NCI-H510A treated with DMSO at 0.1 percent for 48 hours (cell line): ENCODE measurements at regions not wholly inside any gene's neighbourhood (a gene's known extent, or its start where the extent isn't known, plus 50 kb on each side); places are given as distances from the start of the nearest gene placed in this dataset.

ENCODE experiments used
- DNase-seq: peaks from one replicate; lab custom pipeline; 2025; lab: John Stamatoyannopoulos, UW

GRCh38 chr3:34011171-34012101 lies 213.0 kb downstream of the PDCD6IP start:
- DNase-seq, result no peak

DNA sequence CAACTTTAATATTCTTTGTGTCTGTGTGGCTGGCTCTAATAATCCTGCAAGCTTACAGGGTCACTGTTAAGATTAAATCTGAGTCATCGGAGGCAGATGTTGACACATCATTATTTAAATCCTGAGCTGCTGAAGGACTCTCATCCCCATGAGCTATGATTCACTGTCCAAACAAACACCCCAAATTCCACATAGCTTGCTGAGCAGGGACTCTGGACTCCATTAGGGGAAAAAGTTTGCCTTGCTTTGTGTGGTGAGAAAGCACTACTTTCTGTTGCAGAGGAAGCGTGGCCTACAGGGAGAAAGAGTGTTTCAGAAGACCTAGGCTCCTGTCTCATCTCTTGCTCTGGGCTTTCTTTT lies 213.7 kb downstream of the PDCD6IP start:
- DNase-seq, result peak; percentile 15

GRCh38 chr3:34013818-34014570 lies 215.6 kb downstream of the PDCD6IP start:
- no peak for DNase-seq

- DNase-seq, result no peak
Measured at GRCh38 chr3:34015204-34016142, 217.0 kb downstream of the PDCD6IP start.

GRCh38 chr3:34016925-34017587 lies 218.6 kb downstream of the PDCD6IP start:
- no peak for DNase-seq

- DNase-seq, result no peak
Measured at GRCh38 chr3:34017757-34018156, 219.3 kb downstream of the PDCD6IP start.

- no peak for DNase-seq
Measured at GRCh38 chr3:34019158-34019557, 220.7 kb downstream of the PDCD6IP start.

DNA sequence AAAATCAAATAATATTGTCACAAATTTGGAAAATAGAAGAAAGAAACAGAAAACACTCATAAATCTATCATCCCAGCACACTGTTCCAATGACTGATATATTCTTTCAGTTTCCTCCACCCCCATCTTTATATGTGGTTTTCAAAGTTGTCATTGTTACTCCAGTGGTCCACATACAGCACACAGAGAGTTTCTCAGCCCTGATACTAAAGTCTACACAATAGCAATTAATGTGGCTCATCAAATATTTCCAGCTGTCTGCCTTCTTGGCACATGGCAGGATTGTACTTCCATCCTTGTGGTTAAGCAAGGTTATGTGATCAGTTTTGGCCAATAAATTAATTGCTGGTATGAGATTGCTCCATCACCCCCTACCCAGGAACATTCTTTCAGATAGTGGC lies 221.7 kb downstream of the PDCD6IP start:
- DNase-seq, result no peak

DNA sequence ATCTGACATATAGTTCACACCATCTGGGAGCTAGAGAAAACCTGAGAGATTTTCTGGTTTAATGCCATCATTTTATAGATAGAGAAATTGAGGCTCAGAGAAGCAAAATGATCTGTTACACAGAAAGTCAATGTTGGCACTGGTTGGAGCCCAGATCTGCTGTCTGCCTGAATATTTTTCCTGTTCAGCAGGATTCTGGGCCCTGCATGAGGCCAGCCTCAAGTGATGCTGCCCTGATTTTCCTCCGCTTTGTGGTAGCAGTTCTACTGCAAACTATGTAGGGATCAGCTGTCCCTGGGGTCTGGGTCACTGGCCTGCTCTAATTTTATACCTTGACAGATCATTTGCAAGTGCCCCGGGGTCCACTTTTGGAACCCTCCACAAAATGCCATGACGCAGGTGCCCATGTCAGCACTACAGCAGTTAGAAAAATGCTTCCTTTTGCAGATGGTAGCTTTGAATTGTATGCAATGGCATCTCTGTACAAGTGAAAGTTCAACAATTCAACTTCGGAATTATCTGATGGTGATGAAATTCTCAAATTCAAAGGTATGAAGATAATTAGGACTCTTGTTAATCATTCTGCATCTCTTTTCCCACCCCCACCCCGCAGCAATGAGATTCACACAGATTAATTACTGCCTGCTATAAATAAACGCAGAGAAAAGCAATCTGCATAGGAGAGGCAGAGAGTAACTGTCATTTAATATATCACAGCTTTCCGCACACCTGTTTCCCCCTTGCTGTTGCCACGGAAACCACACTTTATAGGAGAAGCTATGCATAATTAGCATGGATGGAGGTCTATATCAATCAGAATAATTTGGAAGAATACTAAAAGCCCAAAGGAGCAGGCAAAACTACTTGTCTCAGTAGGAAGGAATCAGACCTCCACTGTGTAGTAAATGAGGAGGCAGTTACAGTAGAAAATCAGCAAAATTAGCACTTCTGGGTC lies 222.6 kb downstream of the PDCD6IP start:
- DNase-seq, result no peak

- no peak for DNase-seq
Measured at GRCh38 chr3:34022147-34022546, 223.7 kb downstream of the PDCD6IP start.

GRCh38 chr3:34024447-34025240 lies 226.2 kb downstream of the PDCD6IP start:
- peak; percentile 31 for DNase-seq

- no peak for DNase-seq
Measured at GRCh38 chr3:34033839-34034238, 235.4 kb downstream of the PDCD6IP start.

- DNase-seq, result no peak
Measured at GRCh38 chr3:34034840-34035239, 236.4 kb downstream of the PDCD6IP start.

DNA sequence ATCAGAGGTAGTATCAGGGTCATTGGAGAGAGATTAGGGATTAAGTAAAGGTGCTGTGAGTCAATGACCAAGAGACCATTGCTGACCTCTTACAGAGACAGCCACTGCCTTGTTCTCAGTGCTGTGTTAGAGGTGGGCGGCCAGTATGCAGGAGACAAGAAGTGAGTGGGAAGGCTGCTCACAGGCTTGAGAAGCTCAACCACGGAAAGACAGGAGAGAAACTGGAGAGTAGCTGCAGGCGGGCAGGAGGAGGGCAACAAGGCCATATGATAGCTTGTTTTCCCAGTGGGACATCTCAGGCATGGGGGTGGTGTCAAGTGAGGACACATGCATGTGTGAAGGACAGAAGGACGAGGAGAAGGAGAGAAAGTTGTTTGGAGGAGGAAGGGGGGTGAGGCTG lies 237.3 kb downstream of the PDCD6IP start:
- no peak for DNase-seq

DNA sequence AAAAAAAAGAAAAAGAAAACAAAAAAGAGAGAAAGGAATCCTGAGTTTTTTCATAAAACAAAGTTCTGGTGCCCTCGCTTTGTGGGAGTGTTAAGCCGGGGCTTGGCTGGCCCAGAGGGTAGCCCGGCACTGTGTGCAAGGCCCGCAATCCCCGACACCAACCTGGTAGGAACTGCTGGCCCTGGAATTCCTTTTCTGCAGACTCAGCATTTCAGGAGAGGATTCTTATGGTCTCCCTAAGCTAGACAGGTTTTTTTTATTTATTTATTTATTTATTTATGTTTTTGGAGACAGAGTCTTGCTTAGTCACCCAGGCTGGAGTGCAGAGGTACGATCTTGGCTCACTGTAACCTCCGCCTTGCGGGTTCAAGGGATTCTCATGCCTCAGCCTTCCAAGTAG lies 238.8 kb downstream of the PDCD6IP start:
- DNase-seq, result no peak

DNA sequence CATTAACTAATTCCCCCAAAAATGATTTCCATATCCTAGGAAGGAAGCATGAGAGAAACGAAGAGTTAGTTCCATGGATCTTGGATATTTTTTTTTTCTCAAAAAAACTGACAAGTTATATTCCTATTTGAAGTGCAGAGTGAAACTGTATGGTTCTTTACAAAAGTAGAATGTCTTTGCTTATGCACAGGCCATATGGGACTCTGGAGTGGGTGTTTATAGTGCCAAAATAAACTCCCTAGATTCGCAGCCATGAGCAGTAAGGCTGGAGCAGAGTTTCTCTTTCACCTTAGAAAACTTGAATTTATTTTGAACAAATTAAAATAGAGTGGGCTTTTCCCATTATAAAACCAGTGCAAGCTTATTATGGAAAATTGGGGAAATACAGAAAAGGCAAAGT lies 239.7 kb downstream of the PDCD6IP start:
- no peak for DNase-seq

DNA sequence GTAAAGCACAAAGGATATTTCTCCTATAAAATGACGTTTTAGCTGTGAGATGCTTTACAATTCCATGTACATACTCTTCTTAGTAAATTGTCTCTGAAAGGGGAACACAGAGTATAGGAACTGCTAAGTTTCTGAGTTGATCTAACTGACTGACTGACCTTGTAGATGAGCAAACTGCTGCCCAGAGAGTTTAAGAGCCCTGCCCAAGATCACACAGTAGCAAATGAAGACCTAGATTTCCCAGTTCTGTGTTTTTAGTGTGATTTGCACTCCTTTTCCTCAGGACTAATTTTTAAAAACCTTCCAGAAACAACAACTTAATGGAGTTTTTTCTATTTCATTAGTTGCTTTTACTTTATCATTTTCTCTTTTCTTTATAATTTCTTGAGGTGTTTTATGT lies 247.7 kb downstream of the PDCD6IP start:
- no peak for DNase-seq

GRCh38 chr3:34053626-34054025 lies 255.2 kb downstream of the PDCD6IP start:
- DNase-seq, result no peak

DNA sequence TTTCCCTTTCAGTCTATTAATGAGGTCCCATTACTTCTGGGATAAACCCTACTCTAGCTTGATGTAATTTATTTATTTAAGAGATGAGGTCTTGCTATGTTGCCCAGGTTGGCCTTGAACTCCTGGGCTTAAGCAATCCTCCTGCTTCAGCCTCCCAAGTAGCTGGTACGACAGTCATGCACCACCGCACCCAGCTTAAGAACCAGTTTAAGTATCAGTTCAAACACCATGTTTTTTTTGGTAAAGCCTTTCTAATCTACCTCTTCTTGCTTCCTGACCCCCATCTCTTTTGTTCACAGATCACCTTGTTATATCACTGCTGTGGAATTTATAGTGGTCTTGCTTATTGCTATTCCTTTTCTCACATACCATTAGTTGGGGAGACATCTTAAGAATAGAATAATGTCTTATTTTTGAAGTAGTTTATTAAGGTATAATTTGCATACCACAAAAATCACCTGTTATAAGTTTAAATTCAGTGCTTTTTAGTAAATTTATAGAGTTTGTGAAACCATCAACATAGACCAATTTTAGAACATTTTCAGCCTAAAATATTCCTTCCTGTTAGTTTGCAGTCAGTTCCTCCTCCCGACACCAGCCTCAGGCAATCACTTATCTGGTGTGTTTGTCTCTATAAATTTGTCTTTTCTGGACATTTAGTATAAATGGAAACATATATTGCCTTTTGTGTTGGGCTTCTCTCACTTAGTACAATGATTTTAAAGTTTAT lies 257.9 kb downstream of the PDCD6IP start:
- no peak for DNase-seq
